ENCODE measurements at regions not wholly inside any gene's neighbourhood (a gene's known extent, or its start where the extent isn't known, plus 50 kb on each side); places are given as distances from the start of the nearest gene placed in this dataset.
"Not testable (repeated sequence)": the region's sequence is repeated elsewhere in the genome, so short reads cannot be mapped to it uniquely, and the experiment has no call there.

DNA sequence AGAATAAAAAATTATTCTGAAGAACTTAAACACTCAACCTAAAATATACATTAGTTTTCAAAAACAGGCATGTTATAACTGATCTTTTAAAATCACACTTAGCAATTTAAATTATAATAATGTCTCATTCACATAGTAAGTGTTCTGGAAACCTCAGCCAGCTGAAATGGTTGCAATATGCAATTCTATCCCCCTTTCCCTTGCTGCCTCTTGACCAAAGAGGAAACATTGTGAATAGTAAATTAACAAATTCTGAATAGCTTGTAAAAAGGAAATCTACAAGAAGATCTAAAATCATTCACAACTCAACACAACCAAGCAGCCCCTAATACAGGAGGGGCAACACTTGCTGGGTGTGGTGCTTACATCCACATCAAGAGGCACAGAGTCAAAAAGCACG is 431.9 kb downstream of the BCAT1 start:
- TF ChIP-seq POLR2AphosphoS5 (IDR thresholded peaks at IDR 0.05; ENCODE audit: low read depth) (no peak), SPI1 (IDR thresholded peaks at IDR 0.05; ENCODE audit: borderline replicate concordance, low read depth) (no peak), GABPA (IDR thresholded peaks at IDR 0.05; ENCODE audit: low read depth) (no peak)
- TF ChIP-seq, protein P1, sequence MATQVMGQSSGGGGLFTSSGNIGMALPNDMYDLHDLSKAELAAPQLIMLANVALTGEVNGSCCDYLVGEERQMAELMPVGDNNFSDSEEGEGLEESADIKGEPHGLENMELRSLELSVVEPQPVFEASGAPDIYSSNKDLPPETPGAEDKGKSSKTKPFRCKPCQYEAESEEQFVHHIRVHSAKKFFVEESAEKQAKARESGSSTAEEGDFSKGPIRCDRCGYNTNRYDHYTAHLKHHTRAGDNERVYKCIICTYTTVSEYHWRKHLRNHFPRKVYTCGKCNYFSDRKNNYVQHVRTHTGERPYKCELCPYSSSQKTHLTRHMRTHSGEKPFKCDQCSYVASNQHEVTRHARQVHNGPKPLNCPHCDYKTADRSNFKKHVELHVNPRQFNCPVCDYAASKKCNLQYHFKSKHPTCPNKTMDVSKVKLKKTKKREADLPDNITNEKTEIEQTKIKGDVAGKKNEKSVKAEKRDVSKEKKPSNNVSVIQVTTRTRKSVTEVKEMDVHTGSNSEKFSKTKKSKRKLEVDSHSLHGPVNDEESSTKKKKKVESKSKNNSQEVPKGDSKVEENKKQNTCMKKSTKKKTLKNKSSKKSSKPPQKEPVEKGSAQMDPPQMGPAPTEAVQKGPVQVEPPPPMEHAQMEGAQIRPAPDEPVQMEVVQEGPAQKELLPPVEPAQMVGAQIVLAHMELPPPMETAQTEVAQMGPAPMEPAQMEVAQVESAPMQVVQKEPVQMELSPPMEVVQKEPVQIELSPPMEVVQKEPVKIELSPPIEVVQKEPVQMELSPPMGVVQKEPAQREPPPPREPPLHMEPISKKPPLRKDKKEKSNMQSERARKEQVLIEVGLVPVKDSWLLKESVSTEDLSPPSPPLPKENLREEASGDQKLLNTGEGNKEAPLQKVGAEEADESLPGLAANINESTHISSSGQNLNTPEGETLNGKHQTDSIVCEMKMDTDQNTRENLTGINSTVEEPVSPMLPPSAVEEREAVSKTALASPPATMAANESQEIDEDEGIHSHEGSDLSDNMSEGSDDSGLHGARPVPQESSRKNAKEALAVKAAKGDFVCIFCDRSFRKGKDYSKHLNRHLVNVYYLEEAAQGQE (IDR thresholded peaks at IDR 0.05; ENCODE audit: insufficient replicate concordance, low read depth): no peak
- TF ChIP-seq, protein P2, sequence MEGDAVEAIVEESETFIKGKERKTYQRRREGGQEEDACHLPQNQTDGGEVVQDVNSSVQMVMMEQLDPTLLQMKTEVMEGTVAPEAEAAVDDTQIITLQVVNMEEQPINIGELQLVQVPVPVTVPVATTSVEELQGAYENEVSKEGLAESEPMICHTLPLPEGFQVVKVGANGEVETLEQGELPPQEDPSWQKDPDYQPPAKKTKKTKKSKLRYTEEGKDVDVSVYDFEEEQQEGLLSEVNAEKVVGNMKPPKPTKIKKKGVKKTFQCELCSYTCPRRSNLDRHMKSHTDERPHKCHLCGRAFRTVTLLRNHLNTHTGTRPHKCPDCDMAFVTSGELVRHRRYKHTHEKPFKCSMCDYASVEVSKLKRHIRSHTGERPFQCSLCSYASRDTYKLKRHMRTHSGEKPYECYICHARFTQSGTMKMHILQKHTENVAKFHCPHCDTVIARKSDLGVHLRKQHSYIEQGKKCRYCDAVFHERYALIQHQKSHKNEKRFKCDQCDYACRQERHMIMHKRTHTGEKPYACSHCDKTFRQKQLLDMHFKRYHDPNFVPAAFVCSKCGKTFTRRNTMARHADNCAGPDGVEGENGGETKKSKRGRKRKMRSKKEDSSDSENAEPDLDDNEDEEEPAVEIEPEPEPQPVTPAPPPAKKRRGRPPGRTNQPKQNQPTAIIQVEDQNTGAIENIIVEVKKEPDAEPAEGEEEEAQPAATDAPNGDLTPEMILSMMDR (IDR thresholded peaks at IDR 0.05; ENCODE audit: insufficient read depth, low read length): no peak
- no peak overlapping the region for H3K4me3 ChIP-seq (replicated peaks; ENCODE audit: insufficient read depth, low read length)

DNA sequence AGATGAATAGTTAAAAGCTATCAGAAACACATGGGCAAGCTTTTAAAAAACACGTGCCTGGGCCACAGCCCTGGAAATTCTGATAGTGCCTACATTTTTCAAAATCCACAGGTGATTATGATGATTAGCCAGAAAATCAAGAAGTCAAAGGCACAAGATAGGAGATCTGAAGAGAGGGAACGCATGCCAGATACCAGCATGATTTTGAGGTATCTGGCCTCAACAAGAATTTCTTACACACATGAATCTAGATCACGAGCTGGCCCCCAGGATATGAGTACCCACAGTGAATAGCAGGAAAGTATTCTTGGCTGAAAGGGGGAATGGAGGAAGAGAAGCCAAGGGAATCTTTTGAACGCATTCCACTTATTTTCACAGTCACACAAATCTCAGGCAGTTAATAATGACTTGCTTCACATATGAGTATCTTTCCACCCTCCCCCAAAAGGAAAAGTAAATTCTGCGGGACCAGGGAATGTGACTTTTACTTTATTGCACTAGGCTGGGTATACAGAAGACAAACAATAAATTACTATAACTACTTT is 438.2 kb downstream of the BCAT1 start:
- Histone ChIP-seq H3K27me3 (ENCODE audit: insufficient read depth, poor library complexity, severe bottlenecking) (no peaks in the 10 kb centered on the region), H3K27ac (replicated peaks) (no peak overlapping the region), H3K4me3 (replicated peaks; ENCODE audit: insufficient read depth, low read length) (no peak overlapping the region)
- no peak for DNase-seq (ENCODE audit: low read depth in 1 of 2, low spot score in 1 of 2)
- TF ChIP-seq SPI1 (IDR thresholded peaks at IDR 0.05; ENCODE audit: borderline replicate concordance, low read depth): no peak

More for the DNA sequence above, 431.9 kb downstream of the BCAT1 start:
- DNase-seq (ENCODE audit: low read depth in 1 of 2, low spot score in 1 of 2): no peak
- Histone ChIP-seq H3K27me3 (ENCODE audit: insufficient read depth, poor library complexity, severe bottlenecking) (no peaks in the 10 kb centered on the region), H3K27ac (replicated peaks) (no peak overlapping the region)

DNA sequence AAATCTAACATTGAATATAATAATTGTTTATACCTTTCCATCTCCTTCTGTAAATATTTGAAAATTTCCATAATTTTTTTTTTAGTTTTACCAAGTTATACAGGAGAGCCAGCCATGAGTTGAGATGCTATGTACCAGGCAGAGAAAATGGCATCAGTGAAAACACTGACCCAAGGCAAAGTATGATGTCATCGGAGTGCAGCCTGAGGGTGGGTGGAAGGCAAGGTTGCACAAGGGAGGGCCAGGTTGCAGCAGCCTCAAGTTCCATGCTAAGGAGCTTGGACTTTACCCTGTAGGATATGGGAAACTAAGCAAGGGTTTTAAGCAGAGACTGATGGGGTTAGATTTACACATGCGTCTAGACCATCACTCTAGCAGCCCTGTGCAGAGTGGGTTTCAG is 441.1 kb downstream of the BCAT1 start:
- TF ChIP-seq POLR2AphosphoS5 (IDR thresholded peaks at IDR 0.05; ENCODE audit: low read depth): no peak
- TF ChIP-seq, protein P1 (IDR thresholded peaks at IDR 0.05; ENCODE audit: insufficient replicate concordance, low read depth): no peak
- TF ChIP-seq GABPA (IDR thresholded peaks at IDR 0.05; ENCODE audit: low read depth): no peak
- TF ChIP-seq, protein P2 (IDR thresholded peaks at IDR 0.05; ENCODE audit: insufficient read depth, low read length): no peak
- TF ChIP-seq SPI1 (IDR thresholded peaks at IDR 0.05; ENCODE audit: borderline replicate concordance, low read depth): no peak
- no peak overlapping the region for H3K4me3 ChIP-seq (replicated peaks; ENCODE audit: insufficient read depth, low read length)
- no peak for DNase-seq (ENCODE audit: low read depth in 1 of 2, low spot score in 1 of 2)
- H3K27ac ChIP-seq (replicated peaks): no peak overlapping the region
- no peaks in the 10 kb centered on the region for H3K27me3 ChIP-seq (ENCODE audit: insufficient read depth, poor library complexity, severe bottlenecking)

DNA sequence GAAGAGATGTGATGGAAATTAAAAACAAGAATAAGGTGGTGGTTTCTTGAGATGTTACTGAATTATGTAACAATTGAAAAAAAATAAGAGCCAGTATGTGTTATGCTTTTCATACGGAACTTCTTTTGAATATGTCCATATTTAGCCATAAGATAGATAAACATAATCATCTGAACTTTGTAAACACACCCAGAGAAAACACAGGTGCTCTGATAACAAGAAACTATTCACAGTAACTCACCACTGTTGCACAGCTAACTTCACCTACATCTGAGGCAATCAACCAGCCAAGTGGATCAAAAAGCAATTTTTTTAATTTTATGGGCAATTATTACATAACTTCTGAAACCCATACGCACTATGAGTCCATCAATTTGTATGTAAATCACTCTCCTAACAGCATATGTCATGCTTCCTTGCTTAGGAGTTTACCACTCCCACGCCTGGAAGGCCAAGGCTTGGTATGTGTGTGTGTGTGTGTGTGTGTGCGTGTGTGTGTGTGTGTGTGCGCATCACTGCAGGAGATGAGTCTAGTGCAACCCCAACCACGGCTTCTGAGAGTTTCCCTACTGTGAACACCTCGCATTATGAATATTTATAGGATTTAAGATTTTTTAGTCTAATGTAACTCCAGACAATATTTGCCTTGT is 443.4 kb downstream of the BCAT1 start:
- no peak overlapping the region for H3K27ac ChIP-seq (replicated peaks)
- H3K27me3 ChIP-seq (ENCODE audit: insufficient read depth, poor library complexity, severe bottlenecking): no peaks in the 10 kb centered on the region
- DNase-seq (ENCODE audit: low read depth in 1 of 2, low spot score in 1 of 2): no peak
- TF ChIP-seq GABPA (IDR thresholded peaks at IDR 0.05; ENCODE audit: low read depth) (no peak), SPI1 (IDR thresholded peaks at IDR 0.05; ENCODE audit: borderline replicate concordance, low read depth) (no peak), POLR2AphosphoS5 (IDR thresholded peaks at IDR 0.05; ENCODE audit: low read depth) (no peak)
- TF ChIP-seq, protein P1 (IDR thresholded peaks at IDR 0.05; ENCODE audit: insufficient replicate concordance, low read depth): no peak
- H3K4me3 ChIP-seq (replicated peaks; ENCODE audit: insufficient read depth, low read length): no peak overlapping the region

DNA sequence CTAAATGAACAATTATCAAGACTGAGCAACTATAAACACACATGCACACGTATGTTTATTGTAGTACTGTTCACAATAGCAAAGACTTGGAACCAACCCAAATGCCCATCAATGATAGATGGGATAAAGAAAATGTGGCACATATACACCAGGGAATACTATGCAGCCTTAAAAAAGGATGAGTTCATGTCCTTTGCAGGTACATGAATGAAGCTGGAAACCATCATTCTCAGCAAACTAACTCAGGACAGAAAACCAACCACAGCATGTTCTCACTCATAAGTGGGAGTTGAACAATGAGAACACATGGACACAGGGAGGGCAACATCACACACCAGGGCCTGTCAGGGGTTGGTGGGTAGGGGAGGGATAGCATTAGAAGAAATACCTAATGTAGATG is 445.4 kb downstream of the BCAT1 start:
- not testable (repeated sequence) for H3K4me3 ChIP-seq (replicated peaks; ENCODE audit: insufficient read depth, low read length); H3K27me3 ChIP-seq (ENCODE audit: insufficient read depth, poor library complexity, severe bottlenecking); H3K27ac ChIP-seq (replicated peaks); DNase-seq (ENCODE audit: low read depth in 1 of 2, low spot score in 1 of 2)
